ENCODE measurements at regions not wholly inside any gene's neighbourhood (a gene's known extent, or its start where the extent isn't known, plus 50 kb on each side); places are given as distances from the start of the nearest gene placed in this dataset.

GRCh38 chr10:14380746-14381145 is 50.0 kb upstream of the FRMD4A start:
- H3K9ac ChIP-seq (ENCODE audit: low read length in 2 of 2), result no peak overlapping the region
- H3K4me3 ChIP-seq (ENCODE audit: low read length in 2 of 2), result no peak overlapping the region
- H3K27me3 ChIP-seq (ENCODE audit: control insufficient read depth in 1 of 2, insufficient read depth in 2 of 2, low read length in 2 of 2), result no peaks in the 10 kb centered on the region
- no peak overlapping the region for H3K27ac ChIP-seq (ENCODE audit: low read length)
- H3K4me1 ChIP-seq (ENCODE audit: control insufficient read depth, insufficient read depth, low read length), result no peaks in the 10 kb centered on the region
- H3K9me3 ChIP-seq (ENCODE audit: control insufficient read depth in 2 of 2, low read length in 2 of 2), result peaks cover 0 to 6% of the 10 kb centered on the region in 2 donors
- H3K36me3 ChIP-seq (ENCODE audit: control insufficient read depth in 2 of 2, insufficient read depth in 2 of 2, low read length in 2 of 2), result no peaks in the 10 kb centered on the region
